PC-3 (cell line): ENCODE measurements at regions not wholly inside any gene's neighbourhood (a gene's known extent, or its start where the extent isn't known, plus 50 kb on each side); places are given as distances from the start of the nearest gene placed in this dataset.

Experiments
- ATAC-seq: fragments of 200-7000 bp; cut with Tn5 transposase; 2 replicates; pipeline ENCODE4 v1.9.1; 2020; ENCODE audit warnings: mild to moderate bottlenecking, moderate library complexity
- BruUV-seq: library from RNA; stranded (reverse); fragments of 400-500 nt; replicated peaks from 2 replicates; lab custom pipeline; 2021; lab: Mats Ljungman, UMichigan
- CTCF ChIA-PET: fragments of 300-600 bp; sonication (Branson Sonifier 250); formaldehyde crosslinking; loops from one replicate; lab custom pipeline; 2022; ENCODE audit warnings: antibody characterized with exemption; lab: Charles Lee
- POLR2A ChIA-PET: fragments of 300-600 bp; sonication (Branson Sonifier 250); formaldehyde crosslinking; loops from one replicate; lab custom pipeline; 2022; ENCODE audit warnings: antibody characterized with exemption; ENCODE audit not compliant: unreplicated experiment; lab: Charles Lee
- DNase-seq: peaks from one replicate; pipeline ENCODE4 v3.0.0-alpha.2; 2015
- H2AFZ ChIP-seq: fragments of 300-600 bp; sonication (generic); 2 replicates; pipeline ENCODE4 v1.6.0; 2016; ENCODE audit warnings: antibody characterized with exemption, low read length
- H3F3A ChIP-seq: fragments of 300-600 bp; sonication (generic); one replicate; pipeline ENCODE4 v1.6.0; 2017; ENCODE audit warnings: antibody characterized with exemption, low read length, control low read depth, mild to moderate bottlenecking; ENCODE audit not compliant: unreplicated experiment
- H3K27ac ChIP-seq: fragments of 300-600 bp; sonication (generic); 2 replicates; pipeline ENCODE4 v1.5.1; 2016; ENCODE audit warnings: mild to moderate bottlenecking, low read length
- H3K27me3 ChIP-seq: fragments of 300-600 bp; sonication (generic); 2 replicates; pipeline ENCODE4 v1.6.1; 2016; ENCODE audit warnings: low read length, mixed read lengths
- H3K36me3 ChIP-seq: fragments of 300-600 bp; sonication (generic); 2 replicates; pipeline ENCODE4 v1.6.1; 2016; ENCODE audit warnings: low read depth, mixed run types, low read length, mixed read lengths
- H3K4me1 ChIP-seq: fragments of 300-600 bp; sonication (generic); 2 replicates; pipeline ENCODE4 v1.5.1; 2016; ENCODE audit warnings: low read length; ENCODE audit not compliant: insufficient read depth
- H3K4me2 ChIP-seq: fragments of 300-600 bp; sonication (generic); 2 replicates; pipeline ENCODE4 v1.6.0; 2016; ENCODE audit warnings: low read length
- H3K4me3 ChIP-seq: fragments of 300-600 bp; sonication (generic); 2 replicates; pipeline ENCODE4 v1.5.1; 2016; ENCODE audit warnings: mild to moderate bottlenecking, low read length, mixed read lengths
- H3K79me2 ChIP-seq: fragments of 300-600 bp; sonication (generic); 2 replicates; pipeline ENCODE4 v1.6.1; 2017; ENCODE audit warnings: low read length, mixed read lengths
- H3K9ac ChIP-seq: fragments of 300-600 bp; sonication (generic); 2 replicates; pipeline ENCODE4 v1.6.0; 2016; ENCODE audit warnings: mild to moderate bottlenecking, low read length
- H3K9me2 ChIP-seq: fragments of 300-600 bp; sonication (generic); replicated peaks from 2 replicates; pipeline ENCODE4 v1.6.1; 2016; ENCODE audit warnings: mixed run types, low read length, mixed read lengths
- H3K9me3 ChIP-seq: fragments of 300-600 bp; sonication (generic); 2 replicates; pipeline ENCODE4 v1.6.1; 2016; ENCODE audit warnings: low read length, mixed read lengths
- H4K20me1 ChIP-seq: fragments of 300-600 bp; sonication (generic); 2 replicates; pipeline ENCODE4 v1.6.1; 2016; ENCODE audit warnings: low read length, mixed read lengths
- EZH2 ChIP-seq: fragments of 300-600 bp; sonication (generic); IDR thresholded peaks from one replicate; pipeline ENCODE4 v1.6.1; 2017; ENCODE audit warnings: antibody characterized with exemption, mild to moderate bottlenecking, low read length; ENCODE audit not compliant: unreplicated experiment
- EZH2phosphoT487 ChIP-seq: fragments of 300-600 bp; sonication (generic); IDR thresholded peaks from 2 replicates; pipeline ENCODE4 v1.6.1; 2018; ENCODE audit warnings: mild to moderate bottlenecking, antibody characterized with exemption, low read length, borderline replicate concordance
- intact Hi-C: fragments of 100-400 bp; cut with micrococcal nuclease; formaldehyde crosslinking; loops from 2 replicates; pipeline ENCODE4 v1.9.0; 2023
- TF ChIP-seq, protein P1 (sequence below): fragments of 300-600 bp; sonication (generic); conservative IDR thresholded peaks from 2 replicates; pipeline ENCODE4 v1.5.1; 2017; ENCODE audit warnings: antibody characterized with exemption, low read depth, mild to moderate bottlenecking, low read length

DNA sequence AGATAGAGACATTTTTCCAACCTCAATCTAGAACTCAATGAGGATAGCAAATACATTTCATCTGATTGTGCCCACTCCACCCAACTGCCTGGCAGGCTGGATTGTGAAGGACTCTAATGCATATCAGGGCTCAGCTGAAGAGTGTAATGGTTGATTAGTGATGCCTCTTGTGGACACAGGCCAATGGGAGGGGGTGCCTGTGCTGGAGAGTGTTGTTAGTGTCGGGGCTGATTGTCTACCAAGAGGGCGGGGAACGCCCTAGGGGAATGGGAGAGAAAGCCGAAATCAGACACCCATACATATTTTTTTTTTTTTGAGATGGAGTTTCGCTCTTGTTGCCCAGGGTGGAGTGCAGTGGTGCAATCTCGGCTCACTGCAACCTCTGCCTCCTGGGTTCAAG, 103.7 kb upstream of the SALL4 start:
- no TSS peak for BruUV-seq
- intact Hi-C loops, result no loop called here
- POLR2A ChIA-PET, result no interaction called here

DNA sequence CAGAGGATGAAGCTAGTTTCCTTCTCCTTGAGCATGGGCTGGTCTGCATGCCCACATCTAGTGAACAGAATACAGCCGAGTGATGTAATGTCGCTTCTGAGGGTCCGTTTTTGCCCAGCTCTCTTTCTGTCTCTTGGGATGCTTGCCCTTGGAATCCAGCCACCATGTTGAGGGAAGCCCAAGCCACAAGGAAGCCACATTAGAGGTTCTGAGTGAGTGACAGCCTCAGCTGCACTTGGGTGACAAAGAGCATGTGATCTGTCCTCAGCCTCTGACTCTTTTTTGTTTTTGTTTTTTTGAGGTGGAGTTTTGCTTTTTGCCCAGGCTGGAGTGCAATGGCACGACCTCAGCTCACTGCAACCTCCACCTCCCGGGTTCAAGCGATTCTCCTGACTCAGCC, 100.6 kb upstream of the SALL4 start:
- intact Hi-C loops, result no loop called here
- Histone ChIP-seq H3K27me3 (no peaks in the 10 kb centered on the region), H3K4me2 (no peak overlapping the region), H3K9me2 (no peaks in the 10 kb centered on the region), H2AFZ (no peak overlapping the region), H4K20me1 (no peaks in the 10 kb centered on the region), H3F3A (no peaks in the 10 kb centered on the region), H3K9me3 (no peaks in the 10 kb centered on the region), H3K79me2 (no peaks in the 10 kb centered on the region), H3K36me3 (no peaks in the 10 kb centered on the region), H3K4me3 (no peak overlapping the region), H3K9ac (no peak overlapping the region), H3K4me1 (peaks cover 6% of the 10 kb centered on the region; the same call in 1 of the 2 replicates), H3K27ac (no peak overlapping the region)
- TF ChIP-seq, protein P1, sequence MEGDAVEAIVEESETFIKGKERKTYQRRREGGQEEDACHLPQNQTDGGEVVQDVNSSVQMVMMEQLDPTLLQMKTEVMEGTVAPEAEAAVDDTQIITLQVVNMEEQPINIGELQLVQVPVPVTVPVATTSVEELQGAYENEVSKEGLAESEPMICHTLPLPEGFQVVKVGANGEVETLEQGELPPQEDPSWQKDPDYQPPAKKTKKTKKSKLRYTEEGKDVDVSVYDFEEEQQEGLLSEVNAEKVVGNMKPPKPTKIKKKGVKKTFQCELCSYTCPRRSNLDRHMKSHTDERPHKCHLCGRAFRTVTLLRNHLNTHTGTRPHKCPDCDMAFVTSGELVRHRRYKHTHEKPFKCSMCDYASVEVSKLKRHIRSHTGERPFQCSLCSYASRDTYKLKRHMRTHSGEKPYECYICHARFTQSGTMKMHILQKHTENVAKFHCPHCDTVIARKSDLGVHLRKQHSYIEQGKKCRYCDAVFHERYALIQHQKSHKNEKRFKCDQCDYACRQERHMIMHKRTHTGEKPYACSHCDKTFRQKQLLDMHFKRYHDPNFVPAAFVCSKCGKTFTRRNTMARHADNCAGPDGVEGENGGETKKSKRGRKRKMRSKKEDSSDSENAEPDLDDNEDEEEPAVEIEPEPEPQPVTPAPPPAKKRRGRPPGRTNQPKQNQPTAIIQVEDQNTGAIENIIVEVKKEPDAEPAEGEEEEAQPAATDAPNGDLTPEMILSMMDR, result no peak
- TF ChIP-seq EZH2phosphoT487, result no peak
- no peak for TF ChIP-seq EZH2
- ChIA-PET CTCF (no interaction called here), POLR2A (no interaction called here)
- DNase-seq (no peak), ATAC-seq (no peak)
- BruUV-seq, result no TSS peak

More for the DNA sequence above, 103.7 kb upstream of the SALL4 start:
- H4K20me1 ChIP-seq, result no peaks in the 10 kb centered on the region
- no peak overlapping the region for H2AFZ ChIP-seq
- TF ChIP-seq, protein P1, result no peak
- TF ChIP-seq EZH2phosphoT487 (no peak), EZH2 (no peak)
- H3K9me3 ChIP-seq, result no peaks in the 10 kb centered on the region
- peaks cover 27% of the 10 kb centered on the region for H3K4me1 ChIP-seq
- H3K9ac ChIP-seq, result no peak overlapping the region
- DNase-seq (no peak), ATAC-seq (no peak)
- H3K79me2 ChIP-seq, result no peaks in the 10 kb centered on the region
- H3K36me3 ChIP-seq, result no peaks in the 10 kb centered on the region
- no peak overlapping the region for H3K4me3 ChIP-seq
- peaks cover 6% of the 10 kb centered on the region for H3F3A ChIP-seq
- CTCF ChIA-PET, result no interaction called here
- no peak overlapping the region for H3K4me2 ChIP-seq
- no peak overlapping the region for H3K27ac ChIP-seq
- H3K27me3 ChIP-seq, result no peaks in the 10 kb centered on the region
- no peaks in the 10 kb centered on the region for H3K9me2 ChIP-seq

DNA sequence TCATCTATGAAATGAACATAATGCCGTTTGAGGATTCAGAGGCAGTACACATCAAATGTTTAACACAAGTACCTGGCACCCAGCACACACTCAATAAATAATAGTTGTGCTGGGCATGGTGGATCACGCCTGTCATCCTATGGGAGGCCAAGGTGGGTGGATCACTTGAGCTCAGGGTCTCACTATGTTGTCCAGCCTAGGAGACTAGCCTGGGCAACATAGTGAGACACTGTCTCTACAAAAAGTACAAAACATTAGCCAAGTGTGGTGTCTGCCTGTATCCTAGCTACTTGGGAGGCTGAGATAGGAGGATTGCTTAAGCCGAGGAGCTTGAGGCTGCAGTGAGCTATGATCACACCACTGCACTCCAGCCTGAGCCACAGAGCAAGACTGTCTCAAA, 98.1 kb upstream of the SALL4 start:
- POLR2A ChIA-PET, result no interaction called here
- CTCF ChIA-PET, result no interaction called here
- TF ChIP-seq EZH2 (no peak), EZH2phosphoT487 (no peak)
- TF ChIP-seq, protein P1, result no peak
- Histone ChIP-seq H3F3A (no peaks in the 10 kb centered on the region), H3K4me1 (peaks cover 6% of the 10 kb centered on the region; the same call in 1 of the 2 replicates), H3K4me2 (no peak overlapping the region), H3K36me3 (no peaks in the 10 kb centered on the region), H3K9ac (no peak overlapping the region), H3K27me3 (no peaks in the 10 kb centered on the region), H2AFZ (no peak overlapping the region), H4K20me1 (no peaks in the 10 kb centered on the region), H3K9me2 (no peaks in the 10 kb centered on the region), H3K27ac (no peak overlapping the region), H3K4me3 (no peak overlapping the region), H3K9me3 (no peaks in the 10 kb centered on the region), H3K79me2 (no peaks in the 10 kb centered on the region)
- no peak for DNase-seq
- ATAC-seq, result no peak
- intact Hi-C loops, result no loop called here
- BruUV-seq, result no TSS peak
